Fibroblast of lung (primary cell): ENCODE measurements at regions not wholly inside any gene's neighbourhood (a gene's known extent, or its start where the extent isn't known, plus 50 kb on each side); places are given as distances from the start of the nearest gene placed in this dataset.

ENCODE experiments used
- DNase-seq, 2 donors: peaks; one replicate each; pipeline versions ENCODE4 v3.0.0 to v3.0.0-alpha.2; 2010; ENCODE audit warnings: low read depth in 2 of 2
- H2AFZ ChIP-seq: 2 replicates; pipeline ENCODE4 v1.5.1; 2012; ENCODE audit warnings: low read length, control low read depth, inconsistent platforms
- H3K27ac ChIP-seq: 2 replicates; pipeline ENCODE4 v1.5.1; 2011; ENCODE audit warnings: low read length, control low read depth; ENCODE audit not compliant: insufficient read depth
- H3K27me3 ChIP-seq: 2 replicates; pipeline ENCODE4 v1.5.1; 2011; ENCODE audit warnings: mild to moderate bottlenecking, low read length; ENCODE audit not compliant: control insufficient read depth, insufficient read depth
- H3K36me3 ChIP-seq: 2 replicates; pipeline ENCODE4 v1.5.1; 2011; ENCODE audit warnings: low read length; ENCODE audit not compliant: control insufficient read depth, insufficient read depth
- H3K4me1 ChIP-seq: 2 replicates; pipeline ENCODE4 v1.5.1; 2011; ENCODE audit warnings: low read length; ENCODE audit not compliant: control insufficient read depth, insufficient read depth; ENCODE audit errors: extremely low read depth
- H3K4me2 ChIP-seq: 2 replicates; pipeline ENCODE4 v1.5.1; 2011; ENCODE audit warnings: low read length, control low read depth; ENCODE audit not compliant: insufficient read depth; ENCODE audit errors: extremely low read depth
- H3K4me3 ChIP-seq, 4 experiments: fragments of 200-600 bp in 1 of 4; sonication (generic) in 1 of 4; replicated peaks in 1 of 4; 2 replicates each; pipeline ENCODE4 v1.5.1; 2011 to 2016; ENCODE audit warnings: low read length in 4 of 4, low read depth in 3 of 4, mild to moderate bottlenecking in 3 of 4, control low read depth in 2 of 4, inconsistent platforms in 1 of 4, mixed read lengths in 1 of 4; ENCODE audit not compliant: insufficient read depth in 1 of 4; ENCODE audit errors: control extremely low read depth in 1 of 4
- H3K79me2 ChIP-seq: 2 replicates; pipeline ENCODE4 v1.5.1; 2012; ENCODE audit warnings: mild to moderate bottlenecking, low read length, inconsistent platforms; ENCODE audit not compliant: control insufficient read depth, insufficient read depth
- H3K9ac ChIP-seq: 2 replicates; pipeline ENCODE4 v1.5.1; 2011; ENCODE audit warnings: mild to moderate bottlenecking, low read length, control low read depth; ENCODE audit not compliant: insufficient read depth
- H3K9me3 ChIP-seq: 2 replicates; pipeline ENCODE4 v1.5.1; 2012; ENCODE audit warnings: low read depth, low read length; ENCODE audit not compliant: control insufficient read depth, insufficient read depth
- H4K20me1 ChIP-seq: 2 replicates; pipeline ENCODE4 v1.5.1; 2011; ENCODE audit warnings: low read length; ENCODE audit not compliant: control insufficient read depth, insufficient read depth; ENCODE audit errors: extremely low read depth
- CTCF ChIP-seq, 2 donors: IDR thresholded peaks in 1 of 2; conservative IDR thresholded peaks in 1 of 2; 1 replicate in 1 of 2; 2 replicates in 1 of 2; pipeline ENCODE4 v1.5.1; 2011 to 2012; ENCODE audit warnings: low read length in 2 of 2, control low read depth in 1 of 2, inconsistent platforms in 1 of 2, low read depth in 1 of 2, mild to moderate bottlenecking in 1 of 2
- EZH2 ChIP-seq: IDR thresholded peaks from 2 replicates; pipeline ENCODE4 v1.5.1; 2012; ENCODE audit warnings: low read length, control low read depth, mild to moderate bottlenecking; ENCODE audit errors: missing control alignments

- Histone ChIP-seq H3K4me1 (no peaks in the 10 kb centered on the region), H3K4me2 (no peak overlapping the region), H2AFZ (no peak overlapping the region), H3K27me3 (no peaks in the 10 kb centered on the region), H3K79me2 (no peaks in the 10 kb centered on the region), H4K20me1 (no peaks in the 10 kb centered on the region), H3K9ac (no peak overlapping the region), H3K4me3 (no peak overlapping the region), H3K9me3 (no peaks in the 10 kb centered on the region), H3K36me3 (no peaks in the 10 kb centered on the region), H3K27ac (no peak overlapping the region)
- DNase-seq = peak in 1 of 2 donors; percentile 38
- TF ChIP-seq CTCF (conservative IDR thresholded peaks at IDR 0.05 in 1 of 2, IDR thresholded peaks at IDR 0.05 in 1 of 2; ENCODE audit: low read depth in 1 of 2, low read length in 2 of 2) (no peak), EZH2 (no peak)
Observed at GRCh38 chr5:68074048-68074632, 141.4 kb upstream of the PIK3R1 start.

GRCh38 chr5:68071736-68072135 is 143.8 kb upstream of the PIK3R1 start:
- Histone ChIP-seq H2AFZ (no peak overlapping the region), H3K9me3 (no peaks in the 10 kb centered on the region), H3K79me2 (no peaks in the 10 kb centered on the region), H3K27ac (no peak overlapping the region), H3K4me3 (no peak overlapping the region), H3K36me3 (no peaks in the 10 kb centered on the region), H3K4me2 (no peak overlapping the region), H3K9ac (no peak overlapping the region), H3K27me3 (no peaks in the 10 kb centered on the region), H4K20me1 (no peaks in the 10 kb centered on the region), H3K4me1 (no peaks in the 10 kb centered on the region)
- TF ChIP-seq EZH2 = no peak
- TF ChIP-seq CTCF (conservative IDR thresholded peaks at IDR 0.05 in 1 of 2, IDR thresholded peaks at IDR 0.05 in 1 of 2; ENCODE audit: low read depth in 1 of 2, low read length in 2 of 2) = no peak
- DNase-seq = peak; percentile 25 to 29

GRCh38 chr5:68071282-68071632 is 144.3 kb upstream of the PIK3R1 start:
- H3K9ac ChIP-seq = no peak overlapping the region
- no peak for DNase-seq
- no peaks in the 10 kb centered on the region for H4K20me1 ChIP-seq
- no peaks in the 10 kb centered on the region for H3K9me3 ChIP-seq
- H3K4me2 ChIP-seq = peak overlapping the region; percentile 26
- H3K4me3 ChIP-seq = no peak overlapping the region
- H3K4me1 ChIP-seq = no peaks in the 10 kb centered on the region
- no peaks in the 10 kb centered on the region for H3K79me2 ChIP-seq
- H3K36me3 ChIP-seq = no peaks in the 10 kb centered on the region
- H3K27me3 ChIP-seq = no peaks in the 10 kb centered on the region
- H3K27ac ChIP-seq = peak overlapping the region; percentile 35
- TF ChIP-seq CTCF (conservative IDR thresholded peaks at IDR 0.05 in 1 of 2, IDR thresholded peaks at IDR 0.05 in 1 of 2; ENCODE audit: low read depth in 1 of 2, low read length in 2 of 2) = no peak
- no peak for TF ChIP-seq EZH2
- no peak overlapping the region for H2AFZ ChIP-seq
